D721Med (cell line): ENCODE measurements at regions not wholly inside any gene's neighbourhood (a gene's known extent, or its start where the extent isn't known, plus 50 kb on each side); places are given as distances from the start of the nearest gene placed in this dataset.

ENCODE experiments used
- DNase-seq: peaks from one replicate; pipeline ENCODE4 v3.0.0; 2011; ENCODE audit warnings: low spot score; ENCODE audit not compliant: insufficient read length
- FAIRE-seq: peaks from 2 replicates; lab custom pipeline; 2011; peaks lifted over from hg19 to GRCh38; lab: Jason Lieb, UNC
- TF ChIP-seq, protein P1 (sequence below): IDR thresholded peaks from 2 replicates; pipeline ENCODE4 v1.5.1; 2012; ENCODE audit warnings: mild to moderate bottlenecking, control low read depth; ENCODE audit not compliant: insufficient read depth; ENCODE audit errors: missing control alignments

DNA sequence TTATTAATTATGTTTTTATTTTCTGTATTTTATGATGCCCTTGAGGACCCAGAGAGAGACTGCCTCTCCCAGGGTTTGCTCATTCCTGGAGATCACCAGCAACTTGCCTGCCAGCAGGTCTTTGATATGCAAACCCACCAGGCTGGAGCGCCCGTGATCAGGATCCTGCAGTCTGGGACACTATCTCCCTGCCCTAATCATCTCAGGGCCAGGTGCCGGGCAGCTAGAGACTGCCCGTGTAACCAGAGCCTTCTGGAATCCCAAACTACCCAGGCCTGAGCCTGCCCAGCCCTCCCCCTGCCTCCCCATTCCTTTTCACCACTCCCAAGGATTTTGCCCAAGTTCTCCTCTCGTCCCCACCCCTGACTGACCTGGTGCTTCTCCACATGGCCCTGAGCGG, 52.2 kb upstream of the B3GAT1 start:
- no peak for FAIRE-seq

DNA sequence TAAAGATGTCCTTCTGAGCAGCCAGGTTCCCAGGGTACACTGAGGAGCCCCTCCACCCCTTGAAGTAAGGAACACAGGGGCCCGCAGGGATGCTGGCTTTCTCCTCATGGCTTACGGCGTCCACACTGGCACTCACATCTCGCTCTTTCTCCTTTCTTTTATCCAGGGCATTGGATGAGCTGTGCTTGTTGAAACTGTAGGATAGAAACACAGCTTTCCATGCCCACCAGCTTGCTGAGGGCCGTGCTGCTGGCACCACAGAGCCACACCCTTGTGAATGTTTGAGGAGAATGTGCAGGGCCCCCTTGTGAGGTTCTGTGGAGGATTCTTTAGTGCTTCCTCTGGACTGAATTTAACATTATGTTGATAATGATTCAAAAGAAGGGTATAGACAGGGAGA, 51.7 kb upstream of the B3GAT1 start:
- FAIRE-seq, result no peak
- TF ChIP-seq, protein P1, sequence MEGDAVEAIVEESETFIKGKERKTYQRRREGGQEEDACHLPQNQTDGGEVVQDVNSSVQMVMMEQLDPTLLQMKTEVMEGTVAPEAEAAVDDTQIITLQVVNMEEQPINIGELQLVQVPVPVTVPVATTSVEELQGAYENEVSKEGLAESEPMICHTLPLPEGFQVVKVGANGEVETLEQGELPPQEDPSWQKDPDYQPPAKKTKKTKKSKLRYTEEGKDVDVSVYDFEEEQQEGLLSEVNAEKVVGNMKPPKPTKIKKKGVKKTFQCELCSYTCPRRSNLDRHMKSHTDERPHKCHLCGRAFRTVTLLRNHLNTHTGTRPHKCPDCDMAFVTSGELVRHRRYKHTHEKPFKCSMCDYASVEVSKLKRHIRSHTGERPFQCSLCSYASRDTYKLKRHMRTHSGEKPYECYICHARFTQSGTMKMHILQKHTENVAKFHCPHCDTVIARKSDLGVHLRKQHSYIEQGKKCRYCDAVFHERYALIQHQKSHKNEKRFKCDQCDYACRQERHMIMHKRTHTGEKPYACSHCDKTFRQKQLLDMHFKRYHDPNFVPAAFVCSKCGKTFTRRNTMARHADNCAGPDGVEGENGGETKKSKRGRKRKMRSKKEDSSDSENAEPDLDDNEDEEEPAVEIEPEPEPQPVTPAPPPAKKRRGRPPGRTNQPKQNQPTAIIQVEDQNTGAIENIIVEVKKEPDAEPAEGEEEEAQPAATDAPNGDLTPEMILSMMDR, result no peak
- DNase-seq, result no peak

More for the DNA sequence above, 52.2 kb upstream of the B3GAT1 start:
- TF ChIP-seq, protein P1, result no peak
- no peak for DNase-seq
